IPS-15b (cell line): ENCODE measurements at regions not wholly inside any gene's neighbourhood (a gene's known extent, or its start where the extent isn't known, plus 50 kb on each side); places are given as distances from the start of the nearest gene placed in this dataset.
"Not testable (repeated sequence)": the region's sequence is repeated elsewhere in the genome, so short reads cannot be mapped to it uniquely, and the experiment has no call there.

ENCODE experiments used
- H3K27me3 ChIP-seq: one replicate; pipeline ENCODE4 v1.6.1; 2013; ENCODE audit warnings: low read length; ENCODE audit not compliant: control insufficient read depth, insufficient read depth
- H3K36me3 ChIP-seq: one replicate; pipeline ENCODE4 v1.6.1; 2013; ENCODE audit warnings: low read length; ENCODE audit not compliant: control insufficient read depth, insufficient read depth
- H3K4me1 ChIP-seq: one replicate; pipeline ENCODE4 v1.6.1; 2013; ENCODE audit warnings: mild to moderate bottlenecking, low read length; ENCODE audit not compliant: control insufficient read depth, insufficient read depth
- H3K4me3 ChIP-seq: one replicate; pipeline ENCODE4 v1.5.1; 2013; ENCODE audit warnings: low read depth, low read length
- H3K9ac ChIP-seq: one replicate; pipeline ENCODE4 v1.6.1; 2013; ENCODE audit warnings: low read depth, mild to moderate bottlenecking, low read length
- H3K9me3 ChIP-seq: one replicate; pipeline ENCODE4 v1.6.1; 2013; ENCODE audit warnings: mild to moderate bottlenecking, low read length; ENCODE audit not compliant: control insufficient read depth, insufficient read depth

DNA sequence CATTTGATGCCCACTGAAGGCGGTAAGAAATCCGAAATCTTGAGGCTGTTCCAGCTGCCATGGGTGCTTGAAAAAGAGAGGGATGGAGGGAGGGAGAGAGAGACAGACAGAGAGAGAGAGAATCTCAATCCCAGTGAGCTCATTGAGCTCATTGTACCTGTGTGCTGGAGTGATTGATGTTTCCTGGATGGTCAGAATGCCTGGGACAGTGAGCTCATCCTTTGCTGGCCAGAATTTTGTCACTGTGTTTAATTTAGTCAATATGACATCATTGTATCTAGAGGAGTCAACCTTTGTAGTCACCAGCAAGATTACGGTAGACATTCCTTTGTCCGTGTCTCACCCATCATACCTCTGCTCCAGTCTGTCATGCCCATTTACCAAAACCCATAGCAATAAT lies 625.4 kb upstream of the POM121L12 start:
- Histone ChIP-seq H3K27me3 (no peaks in the 10 kb centered on the region), H3K9ac (no peak overlapping the region), H3K36me3 (no peaks in the 10 kb centered on the region), H3K9me3 (no peaks in the 10 kb centered on the region), H3K4me3 (no peak overlapping the region), H3K4me1 (no peaks in the 10 kb centered on the region)

DNA sequence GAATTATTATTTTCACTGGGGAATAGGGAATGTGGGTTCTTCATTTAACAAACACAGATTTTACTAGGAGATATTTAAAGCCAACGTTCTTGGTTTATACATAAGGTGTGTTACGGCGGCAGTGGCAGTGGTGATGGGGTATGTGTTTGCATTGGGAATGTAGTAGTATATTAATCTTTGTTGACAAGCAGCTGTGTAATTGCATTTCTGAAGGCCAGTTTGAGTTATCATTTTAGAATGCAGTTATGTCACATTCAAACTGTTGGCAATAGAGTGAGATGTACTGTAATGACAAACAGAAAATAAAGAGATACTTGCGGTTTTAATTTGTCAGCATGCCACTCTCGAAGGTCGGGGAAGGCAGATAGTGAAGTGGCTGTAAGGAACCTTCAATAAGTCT lies 628.6 kb upstream of the POM121L12 start:
- no peaks in the 10 kb centered on the region for H3K36me3 ChIP-seq
- no peak overlapping the region for H3K4me3 ChIP-seq
- H3K4me1 ChIP-seq, result no peaks in the 10 kb centered on the region
- no peak overlapping the region for H3K9ac ChIP-seq
- no peaks in the 10 kb centered on the region for H3K9me3 ChIP-seq
- no peaks in the 10 kb centered on the region for H3K27me3 ChIP-seq

DNA sequence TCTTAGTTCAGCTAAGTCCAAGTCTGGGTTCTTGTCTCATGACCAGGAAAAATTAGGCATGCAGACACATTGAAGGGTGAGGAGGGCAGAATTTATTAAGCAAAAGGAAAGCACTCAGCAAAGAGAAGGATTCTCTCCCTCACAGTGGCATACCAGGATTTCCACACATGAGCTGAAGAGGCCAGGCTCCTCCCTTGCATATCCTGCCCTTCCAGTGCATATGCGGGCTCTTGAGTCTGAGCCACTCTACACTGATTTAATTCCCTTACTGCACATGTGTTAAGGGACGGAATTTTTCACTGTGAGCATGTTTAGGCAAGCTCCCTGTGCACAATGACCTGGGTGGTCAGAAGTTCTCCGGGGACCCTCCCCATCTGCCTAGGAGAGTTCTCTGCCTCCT lies 652.7 kb upstream of the POM121L12 start:
- H3K27me3 ChIP-seq, result no peaks in the 10 kb centered on the region
- no peaks in the 10 kb centered on the region for H3K9me3 ChIP-seq
- H3K4me1 ChIP-seq, result no peaks in the 10 kb centered on the region
- no peak overlapping the region for H3K9ac ChIP-seq
- no peak overlapping the region for H3K4me3 ChIP-seq
- H3K36me3 ChIP-seq, result peaks cover 4% of the 10 kb centered on the region

DNA sequence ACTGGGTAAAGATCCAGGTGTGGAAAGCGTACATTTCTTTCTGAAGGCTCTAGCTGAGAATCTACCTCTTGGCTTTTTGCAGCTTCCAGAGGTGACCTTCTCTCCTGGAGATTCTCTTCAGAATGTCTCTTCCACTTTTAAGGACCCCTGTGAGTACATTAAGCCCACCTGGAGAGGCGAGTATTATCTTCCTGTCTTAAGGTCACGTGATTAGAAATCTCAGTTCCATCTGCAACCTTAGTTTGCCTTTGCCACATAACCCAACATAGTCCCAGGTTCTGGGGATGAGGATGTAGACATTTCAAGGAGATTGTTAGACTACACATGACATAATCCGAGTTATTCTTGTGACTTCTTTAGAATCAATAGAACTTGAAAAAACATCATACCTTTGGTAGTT lies 665.5 kb upstream of the POM121L12 start:
- Histone ChIP-seq H3K4me3 (no peak overlapping the region), H3K27me3 (no peaks in the 10 kb centered on the region), H3K36me3 (no peaks in the 10 kb centered on the region), H3K4me1 (no peaks in the 10 kb centered on the region), H3K9me3 (no peaks in the 10 kb centered on the region), H3K9ac (no peak overlapping the region)

DNA sequence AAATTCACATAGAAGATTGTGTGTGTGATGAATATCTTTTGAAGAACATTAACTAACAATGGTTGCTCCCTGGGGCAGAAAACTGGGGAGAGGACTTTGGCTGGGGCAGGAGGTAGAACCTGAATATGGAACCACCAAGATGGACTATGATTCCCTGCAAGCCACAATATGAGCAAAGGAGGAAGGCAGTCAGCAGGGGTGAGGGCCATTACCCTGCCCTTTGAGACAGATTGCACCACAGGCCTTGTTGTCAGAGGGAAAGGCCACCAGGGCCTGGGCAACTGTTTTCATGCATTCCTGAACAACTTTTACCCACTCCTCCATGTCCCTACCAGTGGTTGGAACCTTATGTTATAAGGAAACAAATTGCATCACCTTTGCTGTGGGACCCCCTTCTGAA lies 670.1 kb upstream of the POM121L12 start:
- Histone ChIP-seq H3K9ac (no peak overlapping the region), H3K36me3 (no peaks in the 10 kb centered on the region), H3K27me3 (no peaks in the 10 kb centered on the region), H3K4me3 (no peak overlapping the region), H3K9me3 (no peaks in the 10 kb centered on the region), H3K4me1 (no peaks in the 10 kb centered on the region)

DNA sequence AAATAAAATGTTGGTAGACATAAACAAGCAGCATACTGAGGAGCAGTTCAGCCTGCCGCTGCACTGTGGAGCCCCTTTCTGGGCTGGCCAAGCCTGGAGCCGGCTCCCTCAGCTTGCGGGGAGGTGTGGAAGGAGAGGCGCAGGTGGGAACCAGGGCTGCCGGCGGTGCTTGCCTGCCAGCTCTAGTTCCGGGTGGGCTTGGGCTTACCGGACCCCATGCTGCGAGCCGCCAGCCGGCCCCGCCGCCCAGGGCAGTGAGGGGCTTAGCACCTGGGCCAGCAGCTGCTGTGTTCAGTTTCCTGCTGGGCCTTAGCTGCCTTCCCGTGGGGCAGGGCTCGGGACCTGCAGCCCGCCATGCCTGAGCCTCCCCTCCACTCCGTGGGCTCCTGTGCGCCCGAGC lies 672.9 kb upstream of the POM121L12 start:
- no peaks in the 10 kb centered on the region for H3K4me1 ChIP-seq
- no peaks in the 10 kb centered on the region for H3K27me3 ChIP-seq
- no peaks in the 10 kb centered on the region for H3K9me3 ChIP-seq
- H3K4me3 ChIP-seq, result no peak overlapping the region
- H3K9ac ChIP-seq, result no peak overlapping the region
- no peaks in the 10 kb centered on the region for H3K36me3 ChIP-seq

DNA sequence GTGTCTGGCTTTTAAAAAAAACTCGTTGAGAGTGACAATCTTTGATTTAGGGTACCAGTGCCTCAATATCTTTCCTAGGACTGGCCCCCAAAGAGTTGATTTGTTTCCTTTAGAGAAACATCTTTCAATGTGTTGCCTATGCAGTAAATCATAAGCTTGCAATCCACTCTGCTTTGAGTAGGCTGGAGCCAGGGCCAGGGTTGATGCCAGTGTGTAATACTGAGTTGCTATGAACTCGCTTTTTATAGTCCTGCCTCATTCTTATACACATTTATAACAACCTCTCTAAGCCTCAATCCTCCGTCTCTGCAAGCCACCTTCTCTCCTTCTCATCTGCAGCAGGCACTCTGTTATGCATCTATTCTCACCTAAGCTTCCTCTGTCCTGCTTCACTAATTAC lies 674.9 kb upstream of the POM121L12 start:
- H3K4me1 ChIP-seq, result no peaks in the 10 kb centered on the region
- H3K4me3 ChIP-seq, result no peak overlapping the region
- H3K36me3 ChIP-seq, result no peaks in the 10 kb centered on the region
- H3K27me3 ChIP-seq, result no peaks in the 10 kb centered on the region
- H3K9ac ChIP-seq, result no peak overlapping the region
- H3K9me3 ChIP-seq, result no peaks in the 10 kb centered on the region

DNA sequence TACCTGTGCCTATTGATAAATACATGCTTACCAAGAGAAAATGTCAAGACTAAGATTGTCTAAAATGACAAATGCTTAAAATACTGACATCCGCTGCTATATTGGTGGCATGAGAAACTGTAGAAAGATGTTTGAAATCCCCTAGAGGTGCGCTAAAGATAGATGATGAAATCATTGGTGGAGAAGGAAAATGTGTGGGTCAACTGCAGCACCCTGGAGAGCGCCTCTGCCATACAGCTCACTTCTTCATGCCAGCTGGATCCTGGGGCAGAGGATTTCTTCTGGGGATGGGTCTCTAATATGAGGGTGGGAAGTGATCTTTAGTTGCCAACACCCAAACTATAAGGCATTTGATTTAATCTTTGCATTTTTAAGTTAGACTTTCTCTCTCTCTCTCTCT lies 680.4 kb upstream of the POM121L12 start:
- H3K4me3 ChIP-seq, result no peak overlapping the region
- H3K9ac ChIP-seq, result no peak overlapping the region
- H3K36me3 ChIP-seq, result no peaks in the 10 kb centered on the region
- H3K27me3 ChIP-seq, result no peaks in the 10 kb centered on the region
- no peaks in the 10 kb centered on the region for H3K4me1 ChIP-seq
- no peaks in the 10 kb centered on the region for H3K9me3 ChIP-seq

DNA sequence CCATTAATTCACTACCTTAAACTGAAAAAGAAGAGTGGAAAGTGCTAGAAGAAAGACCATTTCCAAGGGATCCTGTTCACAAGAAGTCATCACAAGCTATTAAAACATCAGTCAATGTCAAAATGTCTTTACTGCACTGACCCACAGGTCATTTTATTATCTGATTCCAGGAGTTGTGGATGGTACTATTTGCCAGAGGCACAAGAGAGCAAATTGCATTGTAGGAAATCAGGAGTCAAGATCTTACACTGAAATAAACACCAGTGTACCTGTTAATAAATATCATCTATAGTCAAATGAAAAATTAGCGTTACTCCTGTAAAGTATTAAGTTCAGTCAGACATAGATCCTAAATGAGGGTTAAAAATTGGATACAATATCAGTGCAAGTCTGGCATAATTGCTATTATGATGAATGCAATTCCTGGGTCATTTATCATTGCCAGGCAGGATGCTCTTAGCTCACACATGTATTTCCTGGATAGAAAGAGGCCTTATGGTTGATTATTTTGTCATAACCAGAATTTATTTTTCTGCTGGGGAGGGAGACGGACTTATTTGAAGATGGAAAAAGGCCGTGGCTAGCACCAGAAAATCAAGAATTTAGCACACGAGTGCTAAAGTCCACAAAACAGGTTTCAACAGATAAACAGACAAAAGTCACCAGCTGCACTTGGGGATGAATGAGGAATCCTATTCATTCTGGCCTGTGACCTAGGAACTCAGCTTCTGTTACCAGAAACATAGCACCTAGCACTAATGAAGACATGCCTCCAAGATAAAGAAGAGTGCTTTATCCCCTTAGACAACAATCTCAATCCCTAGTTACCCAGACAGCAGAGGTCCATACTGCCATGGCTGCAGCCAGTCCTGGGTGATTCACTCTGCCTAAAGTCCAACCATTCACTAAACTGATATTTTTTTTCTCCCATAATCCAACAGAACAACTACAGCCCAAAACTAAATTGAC lies 683.1 kb upstream of the POM121L12 start:
- no peaks in the 10 kb centered on the region for H3K27me3 ChIP-seq
- H3K9me3 ChIP-seq, result no peaks in the 10 kb centered on the region
- H3K4me1 ChIP-seq, result no peaks in the 10 kb centered on the region
- no peak overlapping the region for H3K9ac ChIP-seq
- no peaks in the 10 kb centered on the region for H3K36me3 ChIP-seq
- H3K4me3 ChIP-seq, result no peak overlapping the region

DNA sequence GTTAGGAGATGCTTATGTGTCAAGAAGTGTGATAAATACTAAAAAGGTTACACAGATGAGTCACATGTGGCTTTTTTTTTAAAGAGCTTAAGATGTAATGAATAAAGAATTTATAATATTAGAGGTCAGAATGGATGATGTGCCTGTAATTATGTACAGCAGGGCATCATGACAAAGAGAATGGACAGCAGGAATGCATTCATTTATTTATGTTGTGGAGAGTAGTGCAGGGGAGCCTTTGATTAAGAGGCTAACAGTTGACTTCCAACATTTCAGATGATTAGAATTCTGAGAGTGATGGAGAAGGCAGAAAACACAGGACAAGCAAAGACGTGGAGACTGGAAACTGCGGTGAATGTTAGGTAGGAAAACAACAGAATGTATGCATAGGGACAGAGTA lies 691.4 kb upstream of the POM121L12 start:
- no peak overlapping the region for H3K4me3 ChIP-seq
- H3K4me1 ChIP-seq, result no peaks in the 10 kb centered on the region
- H3K36me3 ChIP-seq, result no peaks in the 10 kb centered on the region
- no peaks in the 10 kb centered on the region for H3K27me3 ChIP-seq
- H3K9ac ChIP-seq, result no peak overlapping the region
- H3K9me3 ChIP-seq, result no peaks in the 10 kb centered on the region

DNA sequence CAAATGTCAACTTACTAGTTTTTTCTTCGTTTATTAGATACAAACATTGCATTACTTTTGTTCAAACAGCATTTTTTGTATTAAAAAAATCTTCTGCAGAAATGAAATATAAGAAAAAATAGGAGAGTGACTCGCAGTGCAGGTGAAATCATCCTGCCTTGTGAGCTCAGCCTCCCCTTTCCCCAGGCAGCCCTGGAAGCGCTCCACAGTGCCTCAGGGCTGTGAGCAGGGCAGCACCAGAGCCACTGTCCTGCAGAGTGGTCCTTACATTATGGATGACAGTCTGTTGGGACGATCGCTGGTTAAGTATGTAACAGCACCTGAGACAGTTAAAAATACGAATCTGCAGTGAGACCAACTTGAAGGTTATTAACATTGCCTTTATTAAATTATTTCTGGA lies 695.4 kb upstream of the POM121L12 start:
- Histone ChIP-seq H3K4me1 (no peaks in the 10 kb centered on the region), H3K4me3 (no peak overlapping the region), H3K9ac (no peak overlapping the region), H3K36me3 (no peaks in the 10 kb centered on the region), H3K27me3 (no peaks in the 10 kb centered on the region), H3K9me3 (no peaks in the 10 kb centered on the region)

DNA sequence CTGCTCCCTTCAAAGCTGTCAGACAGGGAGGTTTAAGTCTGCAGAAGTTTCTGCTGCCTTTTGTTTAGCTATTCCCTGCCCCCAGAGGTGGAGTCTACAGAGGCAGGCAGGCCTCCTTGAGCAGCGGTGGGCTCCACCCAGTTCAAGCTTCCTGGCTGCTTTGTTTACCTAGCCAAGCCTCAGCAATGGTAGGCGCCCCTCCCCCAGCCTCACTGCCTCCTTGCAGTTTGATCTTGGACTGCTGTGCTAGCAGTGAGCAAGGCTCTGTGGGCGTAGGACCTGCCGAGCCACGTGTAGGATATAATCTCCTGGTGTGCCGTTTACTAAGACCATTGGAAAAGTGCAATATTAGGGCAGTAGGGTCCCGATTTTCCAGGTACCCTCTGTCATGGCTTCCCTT lies 707.1 kb upstream of the POM121L12 start:
- not testable (repeated sequence) for H3K4me3 ChIP-seq, H3K27me3 ChIP-seq, H3K36me3 ChIP-seq, H3K9me3 ChIP-seq, H3K4me1 ChIP-seq, H3K9ac ChIP-seq
